Stomach (tissue), 8 donors: ENCODE measurements at regions not wholly inside any gene's neighbourhood (a gene's known extent, or its start where the extent isn't known, plus 50 kb on each side); places are given as distances from the start of the nearest gene placed in this dataset.

Experiments used
- DNase-seq, 2 donors: peaks; one replicate each; pipeline versions ENCODE4 v3.0.0 to v3.0.0-alpha.2; 2013 to 2019
- H3K27ac ChIP-seq, 5 donors: fragments of 200-600 bp in 4 of 5; sonication (generic) in 4 of 5; one replicate each; pipeline ENCODE4 v1.5.1; 2013 to 2019; ENCODE audit warnings: mild to moderate bottlenecking in 1 of 5, moderate library complexity in 1 of 5
- H3K27me3 ChIP-seq, 3 donors: fragments of 200-600 bp; sonication (generic); one replicate each; pipeline ENCODE4 v1.5.1; 2017 to 2019; ENCODE audit warnings: mixed run types in 1 of 3
- H3K36me3 ChIP-seq, 4 donors: fragments of 200-600 bp; sonication (generic); 1 replicate in 3 of 4; 2 replicates in 1 of 4; pipeline ENCODE4 v1.5.1; 2016 to 2019
- H3K4me1 ChIP-seq, 4 donors: fragments of 200-600 bp; sonication (generic); one replicate each; pipeline ENCODE4 v1.5.1; 2016 to 2019
- H3K4me3 ChIP-seq, 4 donors: fragments of 200-600 bp; sonication (generic) in 3 of 4; one replicate each; pipeline ENCODE4 v1.5.1; 2016 to 2019; ENCODE audit warnings: mild to moderate bottlenecking in 1 of 4
- H3K9me3 ChIP-seq, 4 donors: fragments of 200-600 bp; sonication (generic); one replicate each; pipeline ENCODE4 v1.5.1; 2016 to 2019
- EP300 ChIP-seq: sonication (generic); formaldehyde crosslinking; IDR thresholded peaks from one replicate; pipeline ENCODE4 v1.6.1; 2017; ENCODE audit warnings: antibody characterized with exemption
- POLR2A ChIP-seq, 4 donors: fragments of 450-650 bp; IDR thresholded peaks; one replicate each; pipeline ENCODE4 v1.6.1; 2016; ENCODE audit warnings: antibody characterized with exemption in 4 of 4, control low read depth in 2 of 4, mild to moderate bottlenecking in 1 of 4, moderate library complexity in 1 of 4
- POLR2AphosphoS5 ChIP-seq, 3 donors: sonication (generic); formaldehyde crosslinking; IDR thresholded peaks; one replicate each; pipeline ENCODE4 v1.6.1; 2016; ENCODE audit warnings: antibody characterized with exemption in 3 of 3
- WGBS, 5 donors: extraction: QIAGEN DNeasy Blood & Tissue Kit in 3 of 5; methylation state at CpG; one replicate each; pipeline versions ENCODE4 v1.1.5 to v1.1.7; 2013 to 2018; 5-methylcytosine and 5-hydroxymethylcytosine counted together
- intact Hi-C: fragments of 100-400 bp; cut with DNase I; formaldehyde crosslinking; loops from one replicate; pipeline ENCODE4 v1.15.1; 2023; ENCODE audit warnings: low total_unique reads
- TF ChIP-seq, protein P1 (sequence below), 7 experiments: fragments of 450-650 bp in 4 of 7; fragments of 200-600 bp in 3 of 7; sonication (generic) in 3 of 7; IDR thresholded peaks; one replicate each; pipeline ENCODE4 v1.5.1; 2016 to 2019; ENCODE audit warnings: antibody characterized with exemption in 7 of 7, control low read depth in 2 of 7, mild to moderate bottlenecking in 1 of 7
- donor health status: healthy with polysubstance abuse.
- donor health status: Bipolar disorder and iron deficiency.
- donor health status: healthy.

DNA sequence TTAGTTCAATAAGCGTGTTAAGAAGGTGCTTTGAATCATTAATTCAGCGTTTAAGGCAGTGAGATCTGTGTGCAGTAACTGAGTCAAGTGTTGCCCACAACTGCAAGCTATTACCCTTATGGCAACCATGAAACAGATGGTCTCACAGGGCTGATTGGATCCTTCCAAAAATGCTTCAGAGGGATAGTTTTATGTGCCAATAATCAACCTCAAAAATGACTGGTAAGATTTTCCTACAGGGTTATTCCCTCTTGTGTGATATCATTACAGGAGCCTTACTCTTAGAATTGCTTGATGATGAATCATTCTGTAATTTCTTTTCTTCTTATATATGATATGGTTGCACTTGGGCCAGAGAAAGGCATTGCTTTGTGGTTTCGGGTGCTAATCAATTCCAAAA is 1299.2 kb upstream of the ATXN8OS start:
- TF ChIP-seq, protein P1, sequence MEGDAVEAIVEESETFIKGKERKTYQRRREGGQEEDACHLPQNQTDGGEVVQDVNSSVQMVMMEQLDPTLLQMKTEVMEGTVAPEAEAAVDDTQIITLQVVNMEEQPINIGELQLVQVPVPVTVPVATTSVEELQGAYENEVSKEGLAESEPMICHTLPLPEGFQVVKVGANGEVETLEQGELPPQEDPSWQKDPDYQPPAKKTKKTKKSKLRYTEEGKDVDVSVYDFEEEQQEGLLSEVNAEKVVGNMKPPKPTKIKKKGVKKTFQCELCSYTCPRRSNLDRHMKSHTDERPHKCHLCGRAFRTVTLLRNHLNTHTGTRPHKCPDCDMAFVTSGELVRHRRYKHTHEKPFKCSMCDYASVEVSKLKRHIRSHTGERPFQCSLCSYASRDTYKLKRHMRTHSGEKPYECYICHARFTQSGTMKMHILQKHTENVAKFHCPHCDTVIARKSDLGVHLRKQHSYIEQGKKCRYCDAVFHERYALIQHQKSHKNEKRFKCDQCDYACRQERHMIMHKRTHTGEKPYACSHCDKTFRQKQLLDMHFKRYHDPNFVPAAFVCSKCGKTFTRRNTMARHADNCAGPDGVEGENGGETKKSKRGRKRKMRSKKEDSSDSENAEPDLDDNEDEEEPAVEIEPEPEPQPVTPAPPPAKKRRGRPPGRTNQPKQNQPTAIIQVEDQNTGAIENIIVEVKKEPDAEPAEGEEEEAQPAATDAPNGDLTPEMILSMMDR (IDR thresholded peaks at IDR 0.05) = no peak
- TF ChIP-seq POLR2A (IDR thresholded peaks at IDR 0.05) (no peak), POLR2AphosphoS5 (IDR thresholded peaks at IDR 0.05) (no peak), EP300 (no peak)
- no peaks in the 10 kb centered on the region for H3K4me1 ChIP-seq
- no peaks in the 10 kb centered on the region for H3K27me3 ChIP-seq
- WGBS, 5 donors = 80 to 94% (median 86%) methylated on average over 3 of the region's 3 CpGs
- no peaks in the 10 kb centered on the region for H3K36me3 ChIP-seq
- H3K9me3 ChIP-seq = no peaks in the 10 kb centered on the region
- intact Hi-C loops = no loop called here
- no peak overlapping the region for H3K27ac ChIP-seq
- H3K4me3 ChIP-seq = no peak overlapping the region
- DNase-seq = no peak

DNA sequence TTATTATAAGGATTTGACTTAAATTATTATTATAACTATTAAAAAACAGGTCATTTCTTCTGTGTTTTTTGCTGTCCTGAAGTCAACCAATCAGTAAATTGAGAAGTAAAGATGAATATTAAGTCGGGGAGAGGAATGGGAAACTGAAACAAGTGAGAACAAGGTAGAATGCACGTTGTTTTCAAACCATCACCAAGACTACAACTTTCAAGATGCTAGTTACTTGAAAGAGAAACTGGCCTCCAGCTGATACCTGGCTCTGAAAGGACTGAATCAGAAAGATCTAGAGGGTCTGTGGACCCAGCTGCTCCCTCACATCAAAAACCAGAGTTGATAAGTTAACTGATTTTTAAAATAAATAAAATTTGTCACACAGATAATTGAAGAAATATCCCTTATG is 1301.5 kb upstream of the ATXN8OS start:
- intact Hi-C loops = no loop called here
- no peaks in the 10 kb centered on the region for H3K9me3 ChIP-seq
- H3K27ac ChIP-seq = no peak overlapping the region
- no peak for TF ChIP-seq POLR2AphosphoS5 (IDR thresholded peaks at IDR 0.05)
- no peak for TF ChIP-seq EP300
- TF ChIP-seq, protein P1 (IDR thresholded peaks at IDR 0.05) = no peak
- no peak for TF ChIP-seq POLR2A (IDR thresholded peaks at IDR 0.05)
- H3K4me1 ChIP-seq = no peaks in the 10 kb centered on the region
- no peak overlapping the region for H3K4me3 ChIP-seq
- no peaks in the 10 kb centered on the region for H3K27me3 ChIP-seq
- 59 to 74% (median 64%) methylated on average over 2 of the region's 2 CpGs for WGBS, 5 donors
- no peaks in the 10 kb centered on the region for H3K36me3 ChIP-seq
- no peak for DNase-seq

DNA sequence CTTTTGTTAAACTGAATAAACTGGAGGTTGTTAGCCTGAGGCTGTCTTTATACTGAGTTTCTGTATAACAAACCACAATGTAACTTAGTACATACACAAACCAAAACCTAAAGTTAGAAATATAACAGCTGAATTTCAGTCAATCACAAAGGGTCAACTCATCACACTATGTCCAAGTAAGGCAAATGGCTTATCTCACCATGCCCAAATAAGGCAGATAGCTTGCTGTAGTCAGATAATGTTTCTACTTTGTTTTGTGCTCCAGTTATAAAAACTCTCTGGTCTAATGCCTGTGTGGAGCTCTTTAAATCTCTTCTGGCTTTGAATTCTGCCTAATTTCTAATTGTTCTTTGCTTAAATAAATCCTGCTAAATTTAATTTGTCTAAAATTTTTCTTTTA is 1323.4 kb upstream of the ATXN8OS start:
- H3K4me3 ChIP-seq = no peak overlapping the region
- TF ChIP-seq POLR2AphosphoS5 (IDR thresholded peaks at IDR 0.05) = no peak
- no peak for TF ChIP-seq EP300
- TF ChIP-seq POLR2A (IDR thresholded peaks at IDR 0.05) = no peak
- TF ChIP-seq, protein P1 (IDR thresholded peaks at IDR 0.05) = no peak
- intact Hi-C loops = no loop called here
- H3K27ac ChIP-seq = no peak overlapping the region
- no peak for DNase-seq
- peaks cover 0 to 5% (median 0%) of the 10 kb centered on the region in 4 donors for H3K9me3 ChIP-seq
- H3K4me1 ChIP-seq = no peaks in the 10 kb centered on the region
- no peaks in the 10 kb centered on the region for H3K36me3 ChIP-seq
- no peaks in the 10 kb centered on the region for H3K27me3 ChIP-seq

DNA sequence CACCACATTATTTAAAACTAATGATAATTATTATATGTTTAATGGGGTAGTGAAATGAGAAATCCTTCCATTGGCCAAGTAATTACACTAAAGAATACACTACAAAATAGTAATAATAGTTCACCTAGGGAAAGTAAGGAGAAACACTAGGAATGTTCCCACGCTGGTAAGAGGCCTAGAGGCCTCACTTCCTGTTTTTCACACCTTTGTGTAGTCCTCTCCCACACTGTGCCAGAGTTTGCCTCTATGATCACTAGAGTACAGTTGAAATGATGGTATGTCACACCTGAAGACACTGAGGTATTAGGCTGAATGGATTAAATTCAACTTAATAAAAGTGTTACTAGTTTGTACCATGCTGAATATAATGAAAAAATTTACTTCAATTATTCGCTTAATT is 1348.0 kb upstream of the ATXN8OS start:
- H3K27me3 ChIP-seq = no peaks in the 10 kb centered on the region
- TF ChIP-seq, protein P1 (IDR thresholded peaks at IDR 0.05) = no peak
- TF ChIP-seq POLR2AphosphoS5 (IDR thresholded peaks at IDR 0.05) = no peak
- TF ChIP-seq EP300 = no peak
- TF ChIP-seq POLR2A (IDR thresholded peaks at IDR 0.05) = no peak
- no peak for DNase-seq
- no peaks in the 10 kb centered on the region for H3K36me3 ChIP-seq
- intact Hi-C loops = no loop called here
- H3K27ac ChIP-seq = no peak overlapping the region
- no peaks in the 10 kb centered on the region for H3K9me3 ChIP-seq
- H3K4me3 ChIP-seq = no peak overlapping the region
- H3K4me1 ChIP-seq = no peaks in the 10 kb centered on the region
- 76 to 88% (median 81%) methylated on average over 2 of the region's 2 CpGs for WGBS, 5 donors

DNA sequence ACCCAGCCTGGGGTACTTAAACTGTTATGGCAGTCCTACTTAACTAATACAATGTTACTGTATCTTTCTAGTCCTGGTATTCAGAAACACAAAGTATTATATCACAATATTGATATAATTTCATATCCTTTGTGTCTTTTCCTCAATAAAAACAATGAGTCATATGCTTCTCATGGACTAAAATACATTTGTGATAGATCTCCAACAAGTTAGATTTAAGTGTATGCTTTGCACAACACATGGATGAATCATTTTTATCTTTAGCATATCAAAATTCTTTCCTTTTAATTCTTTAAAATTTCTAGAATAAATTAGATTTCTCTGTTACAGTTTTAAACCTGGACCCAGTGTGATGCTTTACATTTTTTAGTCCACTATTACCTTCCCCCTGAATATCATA is 1357.8 kb upstream of the ATXN8OS start:
- H3K27ac ChIP-seq = no peak overlapping the region
- DNase-seq = no peak
- TF ChIP-seq, protein P1 (IDR thresholded peaks at IDR 0.05) = no peak
- no peak for TF ChIP-seq POLR2AphosphoS5 (IDR thresholded peaks at IDR 0.05)
- TF ChIP-seq EP300 = no peak
- TF ChIP-seq POLR2A (IDR thresholded peaks at IDR 0.05) = no peak
- H3K9me3 ChIP-seq = no peaks in the 10 kb centered on the region
- no peak overlapping the region for H3K4me3 ChIP-seq
- intact Hi-C loops = no loop called here
- no peaks in the 10 kb centered on the region for H3K36me3 ChIP-seq
- no peaks in the 10 kb centered on the region for H3K27me3 ChIP-seq
- H3K4me1 ChIP-seq = no peaks in the 10 kb centered on the region
